Colonic mucosa (tissue), 4 donors: ENCODE measurements at regions not wholly inside any gene's neighbourhood (a gene's known extent, or its start where the extent isn't known, plus 50 kb on each side); places are given as distances from the start of the nearest gene placed in this dataset.
"Not testable (repeated sequence)": the region's sequence is repeated elsewhere in the genome, so short reads cannot be mapped to it uniquely, and the experiment has no call there.

Experiments
- DNase-seq: peaks from one replicate; pipeline ENCODE4 v3.0.0-alpha.2; 2020
- H3K27ac ChIP-seq: fragments of 200-600 bp; one replicate; pipeline ENCODE4 v1.8.0; 2021
- H3K27me3 ChIP-seq: fragments of 200-600 bp; one replicate; pipeline ENCODE4 v1.8.0; 2021
- H3K36me3 ChIP-seq: fragments of 200-600 bp; one replicate; pipeline ENCODE4 v1.8.0; 2021
- H3K4me1 ChIP-seq: fragments of 200-600 bp; one replicate; pipeline ENCODE4 v1.8.0; 2021; ENCODE audit warnings: mild to moderate bottlenecking
- H3K4me3 ChIP-seq: fragments of 200-600 bp; one replicate; pipeline ENCODE4 v1.8.0; 2021
- H3K9ac ChIP-seq, 2 donors: one replicate each; pipeline ENCODE4 v1.7.0; 2013; ENCODE audit warnings: control low read depth in 2 of 2, low read depth in 2 of 2, low read length in 2 of 2
- H3K9me3 ChIP-seq: fragments of 200-600 bp; one replicate; pipeline ENCODE4 v1.8.0; 2021
- CTCF ChIP-seq: fragments of 200-600 bp; IDR thresholded peaks from one replicate; pipeline ENCODE4 v1.8.0; 2022; ENCODE audit warnings: antibody characterized with exemption, mild to moderate bottlenecking
- intact Hi-C: fragments of 100-400 bp; cut with DNase I; formaldehyde crosslinking; loops from one replicate; pipeline ENCODE4 v1.14.1; 2022
- donor health status: healthy.
- donor health status: DM: no; HTN: no; CAD: no.
- donor health status: DM: no; HTN: no; CAD: no.

DNA sequence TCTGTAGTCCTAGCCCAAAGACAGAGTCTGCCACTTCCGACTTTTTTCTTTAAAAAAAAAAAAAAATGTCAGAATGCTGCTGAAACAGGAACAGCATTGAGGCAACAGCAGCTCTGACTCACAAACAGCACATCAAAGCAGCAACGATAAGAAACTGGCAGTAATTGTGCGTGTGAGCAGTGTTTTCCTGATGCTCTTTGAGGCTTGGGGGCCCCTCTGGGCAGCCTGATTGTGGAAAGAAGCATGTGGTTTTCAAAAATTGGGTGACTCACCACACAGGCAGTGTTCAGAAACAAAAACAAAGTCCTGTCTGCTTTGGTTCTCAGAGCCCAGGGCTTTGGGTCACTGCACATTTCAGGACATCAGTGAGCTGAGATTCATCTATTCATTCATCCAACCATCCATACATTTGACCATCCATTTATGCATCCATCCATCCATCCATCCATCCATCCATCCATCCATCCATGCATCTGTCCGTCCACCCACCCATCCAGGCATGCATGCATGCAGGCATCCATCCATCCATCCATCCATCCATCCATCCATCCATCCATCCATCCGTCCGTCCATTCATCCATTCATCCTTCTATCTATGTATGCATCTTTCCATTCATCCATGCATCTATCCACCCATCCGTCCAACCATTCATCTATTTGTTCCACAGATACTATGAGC is 308.4 kb downstream of the RPLP1 start:
- no peak for TF ChIP-seq CTCF
- no peak overlapping the region for H3K9ac ChIP-seq
- H3K27ac ChIP-seq, result no peak overlapping the region
- H3K36me3 ChIP-seq, result no peaks in the 10 kb centered on the region
- H3K4me1 ChIP-seq, result peaks cover 3% of the 10 kb centered on the region
- peak; percentile 27 for DNase-seq
- H3K9me3 ChIP-seq, result no peaks in the 10 kb centered on the region
- no peaks in the 10 kb centered on the region for H3K27me3 ChIP-seq
- no peak overlapping the region for H3K4me3 ChIP-seq
- intact Hi-C loops, result no loop called here

GRCh38 chr15:69762373-69763148 is 309.9 kb downstream of the RPLP1 start:
- DNase-seq, result no peak
- no peaks in the 10 kb centered on the region for H3K36me3 ChIP-seq
- H3K27ac ChIP-seq, result no peak overlapping the region
- TF ChIP-seq CTCF, result no peak
- intact Hi-C loops, result no loop called here
- no peaks in the 10 kb centered on the region for H3K27me3 ChIP-seq
- peaks cover 3% of the 10 kb centered on the region for H3K4me1 ChIP-seq
- no peak overlapping the region for H3K4me3 ChIP-seq
- H3K9ac ChIP-seq, result no peak overlapping the region
- no peaks in the 10 kb centered on the region for H3K9me3 ChIP-seq

DNA sequence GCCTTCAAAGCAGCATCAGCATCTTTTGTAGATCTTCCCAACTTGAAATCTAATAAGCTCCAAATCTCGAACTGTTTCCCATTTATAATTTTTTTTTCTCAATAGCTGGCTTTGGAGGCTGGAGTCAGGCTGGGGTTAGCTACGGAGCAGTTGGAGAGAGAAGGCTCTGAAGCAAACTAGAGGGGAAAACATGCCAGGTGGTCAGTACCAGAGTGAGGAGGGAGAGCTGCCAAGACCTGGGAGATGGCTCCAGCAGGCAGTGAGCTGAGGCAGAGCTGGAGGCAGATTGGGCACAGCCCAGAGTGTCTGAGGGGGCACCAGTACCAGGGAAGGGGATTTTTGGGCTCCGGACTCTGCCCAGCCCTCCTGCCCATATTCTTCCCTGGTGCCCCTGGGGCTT is 311.2 kb downstream of the RPLP1 start:
- Histone ChIP-seq H3K4me3 (no peak overlapping the region), H3K9ac (no peak overlapping the region), H3K27me3 (no peaks in the 10 kb centered on the region), H3K9me3 (no peaks in the 10 kb centered on the region), H3K36me3 (no peaks in the 10 kb centered on the region), H3K27ac (no peak overlapping the region), H3K4me1 (no peaks in the 10 kb centered on the region)
- intact Hi-C loops, result no loop called here
- TF ChIP-seq CTCF, result no peak
- no peak for DNase-seq

DNA sequence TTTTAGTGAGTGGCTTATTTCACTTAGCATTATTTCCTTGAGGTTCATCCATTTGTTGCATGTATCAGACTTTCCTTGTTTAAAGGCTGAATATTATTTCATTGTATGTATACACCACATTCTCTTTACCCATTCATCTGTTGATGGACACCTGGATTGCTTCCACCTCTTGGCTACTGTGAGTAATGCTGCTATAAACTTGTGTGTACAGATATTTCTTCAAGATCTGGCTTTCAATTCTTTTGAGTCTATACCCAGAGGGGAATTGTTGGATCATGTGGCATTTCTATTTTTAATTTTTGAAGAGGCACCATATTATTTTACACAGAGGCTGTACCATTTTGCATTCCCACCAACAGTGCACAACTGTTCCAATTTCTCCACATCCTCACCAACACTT is 313.5 kb downstream of the RPLP1 start:
- intact Hi-C loops, result no loop called here
- no peak overlapping the region for H3K4me3 ChIP-seq
- no peaks in the 10 kb centered on the region for H3K9me3 ChIP-seq
- H3K27ac ChIP-seq, result no peak overlapping the region
- no peaks in the 10 kb centered on the region for H3K4me1 ChIP-seq
- no peaks in the 10 kb centered on the region for H3K36me3 ChIP-seq
- H3K9ac ChIP-seq, result no peak overlapping the region
- H3K27me3 ChIP-seq, result no peaks in the 10 kb centered on the region
- DNase-seq, result no peak
- no peak for TF ChIP-seq CTCF

DNA sequence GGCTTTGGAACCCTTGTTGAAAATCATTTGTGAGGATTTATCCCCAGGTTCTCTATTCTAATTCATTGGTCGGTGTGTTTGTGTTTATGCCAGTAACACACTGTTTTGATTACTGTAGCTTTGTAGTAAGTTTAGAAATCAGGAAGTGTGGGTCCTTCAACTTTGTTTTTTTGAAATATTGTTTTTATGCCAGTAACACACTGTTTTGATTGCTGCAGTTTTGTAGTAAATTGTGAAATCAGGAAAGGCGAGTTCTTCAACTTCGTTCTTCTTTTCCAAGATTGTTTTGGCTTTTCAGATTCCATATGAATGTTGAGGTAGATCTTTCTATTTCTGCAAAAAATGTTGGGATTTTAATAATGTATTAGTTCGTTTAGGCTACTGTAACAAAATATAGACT is 314.6 kb downstream of the RPLP1 start:
- DNase-seq, result no peak
- Histone ChIP-seq H3K4me1 (no peaks in the 10 kb centered on the region), H3K27ac (no peak overlapping the region), H3K27me3 (no peaks in the 10 kb centered on the region), H3K9ac (no peak overlapping the region), H3K9me3 (no peaks in the 10 kb centered on the region), H3K4me3 (no peak overlapping the region), H3K36me3 (no peaks in the 10 kb centered on the region)
- TF ChIP-seq CTCF, result no peak
- intact Hi-C loops, result no loop called here

DNA sequence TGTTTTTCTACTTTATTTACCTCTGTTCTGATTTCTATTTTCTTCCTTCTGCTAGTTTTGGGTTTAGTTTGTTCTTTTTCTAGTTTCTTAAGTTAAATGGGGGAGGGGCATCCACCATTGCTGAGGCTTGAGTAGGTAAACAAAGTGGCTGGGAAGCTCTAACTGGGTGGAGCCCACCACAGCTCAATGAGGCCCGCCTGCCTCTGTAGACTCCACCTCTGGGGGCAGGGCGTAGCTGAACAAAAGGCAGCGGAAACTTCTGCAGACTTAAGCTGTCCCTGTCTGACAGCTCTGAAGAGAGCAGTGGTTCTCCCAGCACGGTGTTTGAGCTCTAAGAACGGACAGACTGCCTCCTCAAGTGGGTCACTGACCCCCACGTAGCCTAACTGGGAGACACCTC is 316.7 kb downstream of the RPLP1 start:
- H3K9ac ChIP-seq, H3K9me3 ChIP-seq, H3K4me3 ChIP-seq, DNase-seq, H3K27me3 ChIP-seq, H3K36me3 ChIP-seq, H3K27ac ChIP-seq, H3K4me1 ChIP-seq, intact Hi-C loops: not testable (repeated sequence)

DNA sequence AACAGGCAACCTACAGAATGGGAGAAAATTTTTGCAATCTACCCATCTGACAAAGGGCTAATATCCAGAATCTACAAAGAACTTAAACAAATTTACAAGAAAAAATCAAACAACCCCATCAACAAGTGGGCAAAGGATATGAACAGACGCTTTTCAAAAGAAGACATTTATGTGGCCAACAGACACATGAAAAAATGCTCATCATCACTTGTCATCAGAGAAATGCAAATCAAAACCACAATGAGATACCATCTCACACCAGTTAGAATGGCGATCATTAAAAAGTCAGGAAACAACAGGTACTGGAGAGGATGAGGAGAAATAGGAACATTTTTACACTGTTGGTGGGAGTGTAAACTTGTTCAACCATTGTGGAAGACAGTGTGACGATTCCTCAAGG is 321.6 kb downstream of the RPLP1 start:
- H3K27ac ChIP-seq, H3K9ac ChIP-seq, DNase-seq, H3K36me3 ChIP-seq, H3K27me3 ChIP-seq, H3K4me3 ChIP-seq, intact Hi-C loops, H3K4me1 ChIP-seq, H3K9me3 ChIP-seq: not testable (repeated sequence)

DNA sequence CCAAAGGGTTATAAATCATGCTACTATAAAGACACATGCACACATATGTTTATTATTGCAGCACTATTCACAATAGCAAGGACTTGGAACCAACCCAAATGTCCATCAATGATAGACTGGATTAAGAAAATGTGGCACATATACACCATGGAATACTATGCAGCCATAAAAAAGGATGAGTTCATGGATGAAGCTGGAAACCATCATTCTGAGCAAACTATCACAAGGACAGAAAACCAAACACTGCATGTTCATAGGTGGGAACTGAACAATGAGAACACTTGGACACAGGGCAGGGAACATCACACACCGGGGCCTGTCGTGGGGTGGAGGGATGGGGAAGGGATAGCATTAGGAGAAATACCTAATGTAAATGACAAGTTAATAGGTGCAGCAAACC is 322.1 kb downstream of the RPLP1 start:
- intact Hi-C loops, H3K36me3 ChIP-seq, H3K4me1 ChIP-seq: not testable (repeated sequence)

More for the DNA sequence above, 322.1 kb downstream of the RPLP1 start:
- H3K9me3 ChIP-seq, H3K27me3 ChIP-seq, DNase-seq, H3K9ac ChIP-seq, H3K4me3 ChIP-seq, H3K27ac ChIP-seq: not testable (repeated sequence)
